Astrocyte of the cerebellum (primary cell): ENCODE measurements at regions not wholly inside any gene's neighbourhood (a gene's known extent, or its start where the extent isn't known, plus 50 kb on each side); places are given as distances from the start of the nearest gene placed in this dataset.

ENCODE experiments used
- DNase-seq: peaks from one replicate; pipeline ENCODE4 v3.0.0-alpha.2; 2011; ENCODE audit warnings: low read depth
- H3K4me3 ChIP-seq: 2 replicates; pipeline ENCODE4 v1.5.1; 2011; ENCODE audit warnings: mild to moderate bottlenecking, low read depth, low read length, moderate library complexity
- CTCF ChIP-seq: IDR thresholded peaks from 2 replicates; pipeline ENCODE4 v1.5.1; 2012; ENCODE audit warnings: low read length, low read depth, moderate library complexity, mild to moderate bottlenecking; ENCODE audit errors: missing control alignments
- in situ Hi-C: cut with HindIII; loops from 2 replicates; pipeline ENCODE4 v1.10.0; 2017; ENCODE audit warnings: low sequenced_read_pairs

- H3K4me3 ChIP-seq, result no peak overlapping the region
- DNase-seq, result peak; percentile 52
- in situ Hi-C loops, result no loop called here
- TF ChIP-seq CTCF, result no peak
Observed at GRCh38 chrX:15988661-15989603, 134.3 kb upstream of the AP1S2 start.

- in situ Hi-C loops, result no loop called here
- no peak overlapping the region for H3K4me3 ChIP-seq
- TF ChIP-seq CTCF, result no peak
- no peak for DNase-seq
Observed at GRCh38 chrX:15985937-15986336, 131.3 kb upstream of the AP1S2 start.

GRCh38 chrX:15983034-15983433, 128.4 kb upstream of the AP1S2 start:
- H3K4me3 ChIP-seq, result no peak overlapping the region
- DNase-seq, result no peak
- no peak for TF ChIP-seq CTCF
- in situ Hi-C loops, result no loop called here

GRCh38 chrX:15977644-15978043, 123.0 kb upstream of the AP1S2 start:
- no peak for TF ChIP-seq CTCF
- H3K4me3 ChIP-seq, result no peak overlapping the region
- in situ Hi-C loops, result no loop called here
- no peak for DNase-seq

- TF ChIP-seq CTCF, result no peak
- no peak for DNase-seq
- no peak overlapping the region for H3K4me3 ChIP-seq
- in situ Hi-C loops, result no loop called here
Observed at GRCh38 chrX:15976396-15976795, 121.8 kb upstream of the AP1S2 start.

- TF ChIP-seq CTCF, result no peak
- H3K4me3 ChIP-seq, result no peak overlapping the region
- no peak for DNase-seq
- in situ Hi-C loops, result no loop called here
Observed at GRCh38 chrX:15973946-15974345, 119.3 kb upstream of the AP1S2 start.
